Superior temporal gyrus (tissue), 1 donor: ENCODE measurements at regions not wholly inside any gene's neighbourhood (a gene's known extent, or its start where the extent isn't known, plus 50 kb on each side); places are given as distances from the start of the nearest gene placed in this dataset.

Source experiments
- DNase-seq: peaks from one replicate; pipeline ENCODE4 v3.0.0-alpha.2; 2016; ENCODE audit errors: extremely low spot score

GRCh38 chr3:104982130-104982529 is 384.6 kb upstream of the ALCAM start:
- no peak for DNase-seq

- no peak for DNase-seq
Observed at GRCh38 chr3:104987859-104988258, 378.9 kb upstream of the ALCAM start.

GRCh38 chr3:104988496-104988895 is 378.2 kb upstream of the ALCAM start:
- no peak for DNase-seq

- DNase-seq: no peak
Observed at GRCh38 chr3:104989878-104990277, 376.8 kb upstream of the ALCAM start.

GRCh38 chr3:104990758-104991157 is 376.0 kb upstream of the ALCAM start:
- DNase-seq: no peak

GRCh38 chr3:104992676-104993075 is 374.0 kb upstream of the ALCAM start:
- DNase-seq: no peak

- DNase-seq: no peak
Observed at GRCh38 chr3:105006164-105006563, 360.5 kb upstream of the ALCAM start.

- no peak for DNase-seq
Observed at GRCh38 chr3:105013657-105014056, 353.1 kb upstream of the ALCAM start.

GRCh38 chr3:105014631-105015030 is 352.1 kb upstream of the ALCAM start:
- no peak for DNase-seq

GRCh38 chr3:105022813-105023212 is 343.9 kb upstream of the ALCAM start:
- no peak for DNase-seq

GRCh38 chr3:105030211-105030610 is 336.5 kb upstream of the ALCAM start:
- DNase-seq: no peak

GRCh38 chr3:105032541-105032940 is 334.2 kb upstream of the ALCAM start:
- DNase-seq: no peak

- DNase-seq: no peak
Observed at GRCh38 chr3:105033081-105033480, 333.6 kb upstream of the ALCAM start.

GRCh38 chr3:105039004-105039403 is 327.7 kb upstream of the ALCAM start:
- no peak for DNase-seq

- DNase-seq: no peak
Observed at GRCh38 chr3:105040026-105040622, 326.6 kb upstream of the ALCAM start.

GRCh38 chr3:105042586-105042985 is 324.1 kb upstream of the ALCAM start:
- no peak for DNase-seq

GRCh38 chr3:105051111-105051510 is 315.6 kb upstream of the ALCAM start:
- no peak for DNase-seq

- no peak for DNase-seq
Observed at GRCh38 chr3:105051972-105052371, 314.7 kb upstream of the ALCAM start.

GRCh38 chr3:105062853-105063252 is 303.9 kb upstream of the ALCAM start:
- DNase-seq: no peak

GRCh38 chr3:105065895-105066839 is 300.5 kb upstream of the ALCAM start:
- no peak for DNase-seq

- no peak for DNase-seq
Observed at GRCh38 chr3:105067361-105067760, 299.3 kb upstream of the ALCAM start.

- DNase-seq: no peak
Observed at GRCh38 chr3:105077060-105077822, 289.5 kb upstream of the ALCAM start.
